ENCODE measurements at regions not wholly inside any gene's neighbourhood (a gene's known extent, or its start where the extent isn't known, plus 50 kb on each side); places are given as distances from the start of the nearest gene placed in this dataset.

GRCh38 chr21:17693801-17694200, 81.1 kb upstream of the BTG3 start:
- no peak for TF ChIP-seq MAX (IDR thresholded peaks at IDR 0.05)
- TF ChIP-seq CTCF (IDR thresholded peaks at IDR 0.05; ENCODE audit: low read depth, low read length, missing input control) = no peak

Measured in liver (tissue), 2 donors.